ENCODE measurements at regions not wholly inside any gene's neighbourhood (a gene's known extent, or its start where the extent isn't known, plus 50 kb on each side); places are given as distances from the start of the nearest gene placed in this dataset.

DNA sequence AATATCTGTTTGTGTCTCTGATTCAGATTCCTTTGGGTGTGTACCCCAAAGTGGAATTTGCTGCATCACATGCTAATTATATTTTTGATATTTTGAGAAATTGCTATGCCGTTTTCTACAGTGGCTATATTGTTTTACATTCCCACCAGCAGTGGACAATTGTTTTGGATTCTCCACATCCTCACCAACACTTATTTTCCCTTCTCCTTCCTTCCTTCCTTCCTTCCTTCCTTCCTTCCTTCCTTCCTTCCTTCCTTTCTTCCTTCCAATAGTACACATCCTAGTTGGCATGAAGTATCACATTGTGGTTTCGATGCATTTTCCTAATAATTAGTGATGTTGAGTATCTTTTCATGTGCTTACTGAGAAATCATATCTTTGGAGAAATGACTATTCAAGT lies 535.5 kb downstream of the SH2D4B start:
- no peak for DNase-seq (ENCODE audit: low read depth, low spot score)
- H3K4me2 ChIP-seq (ENCODE audit: control insufficient read depth, insufficient read depth) = no peak overlapping the region
- BruUV-seq (replicated peaks) = no TSS peak
- H3K9me3 ChIP-seq (replicated peaks; ENCODE audit: control insufficient read depth, insufficient read depth, low read length) = no peaks in the 10 kb centered on the region
- ATAC-seq = no peak
- in situ Hi-C loops (cut with MboI) (no loop called here), intact Hi-C loops (cut with micrococcal nuclease; ENCODE audit: unreplicated experiment) (no loop called here)
- ChIA-PET CTCF (interaction anchor here (1.2 kb wide), 1 partner anchor 36 kb away, joined by 3 read pairs; no protein-coding TSS in a partner anchor), POLR2A (no interaction called here), SMC1A (ENCODE audit: uncharacterized antibody, unreplicated experiment) (interaction anchor here (0.6 to 1.6 kb wide), 4 partner anchors 9 to 123 kb away, joined by 3 to 4 read pairs (median 4); no protein-coding TSS in a partner anchor), RAD21 (ENCODE audit: unreplicated experiment) (no interaction called here)
- WGBS (ENCODE audit: insufficient coverage, insufficient replicate concordance, low lambda C conversion rate, missing lambda C conversion rate) = 18% methylated on average over 2 of the region's 2 CpGs
- TF ChIP-seq IRF4 (IDR thresholded peaks at IDR 0.05; ENCODE audit: low read depth, low read length) (no peak), ZNF384 (IDR thresholded peaks at IDR 0.05; ENCODE audit: borderline replicate concordance, low read depth, low read length) (no peak), EED (IDR thresholded peaks at IDR 0.05; ENCODE audit: low read depth) (no peak), KAT2A (conservative IDR thresholded peaks at IDR 0.05; ENCODE audit: control insufficient read depth, low read depth, low read length) (no peak), GABPA (IDR thresholded peaks at IDR 0.05; ENCODE audit: low read depth) (no peak), YY1 (IDR thresholded peaks at IDR 0.05; ENCODE audit: low read depth, low read length) (no peak), ZNF622 (IDR thresholded peaks at IDR 0.05) (no peak)
- TF ChIP-seq, protein P1, sequence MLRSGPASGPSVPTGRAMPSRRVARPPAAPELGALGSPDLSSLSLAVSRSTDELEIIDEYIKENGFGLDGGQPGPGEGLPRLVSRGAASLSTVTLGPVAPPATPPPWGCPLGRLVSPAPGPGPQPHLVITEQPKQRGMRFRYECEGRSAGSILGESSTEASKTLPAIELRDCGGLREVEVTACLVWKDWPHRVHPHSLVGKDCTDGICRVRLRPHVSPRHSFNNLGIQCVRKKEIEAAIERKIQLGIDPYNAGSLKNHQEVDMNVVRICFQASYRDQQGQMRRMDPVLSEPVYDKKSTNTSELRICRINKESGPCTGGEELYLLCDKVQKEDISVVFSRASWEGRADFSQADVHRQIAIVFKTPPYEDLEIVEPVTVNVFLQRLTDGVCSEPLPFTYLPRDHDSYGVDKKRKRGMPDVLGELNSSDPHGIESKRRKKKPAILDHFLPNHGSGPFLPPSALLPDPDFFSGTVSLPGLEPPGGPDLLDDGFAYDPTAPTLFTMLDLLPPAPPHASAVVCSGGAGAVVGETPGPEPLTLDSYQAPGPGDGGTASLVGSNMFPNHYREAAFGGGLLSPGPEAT (IDR thresholded peaks at IDR 0.05; ENCODE audit: low read depth) = no peak
- TF ChIP-seq, protein P2, sequence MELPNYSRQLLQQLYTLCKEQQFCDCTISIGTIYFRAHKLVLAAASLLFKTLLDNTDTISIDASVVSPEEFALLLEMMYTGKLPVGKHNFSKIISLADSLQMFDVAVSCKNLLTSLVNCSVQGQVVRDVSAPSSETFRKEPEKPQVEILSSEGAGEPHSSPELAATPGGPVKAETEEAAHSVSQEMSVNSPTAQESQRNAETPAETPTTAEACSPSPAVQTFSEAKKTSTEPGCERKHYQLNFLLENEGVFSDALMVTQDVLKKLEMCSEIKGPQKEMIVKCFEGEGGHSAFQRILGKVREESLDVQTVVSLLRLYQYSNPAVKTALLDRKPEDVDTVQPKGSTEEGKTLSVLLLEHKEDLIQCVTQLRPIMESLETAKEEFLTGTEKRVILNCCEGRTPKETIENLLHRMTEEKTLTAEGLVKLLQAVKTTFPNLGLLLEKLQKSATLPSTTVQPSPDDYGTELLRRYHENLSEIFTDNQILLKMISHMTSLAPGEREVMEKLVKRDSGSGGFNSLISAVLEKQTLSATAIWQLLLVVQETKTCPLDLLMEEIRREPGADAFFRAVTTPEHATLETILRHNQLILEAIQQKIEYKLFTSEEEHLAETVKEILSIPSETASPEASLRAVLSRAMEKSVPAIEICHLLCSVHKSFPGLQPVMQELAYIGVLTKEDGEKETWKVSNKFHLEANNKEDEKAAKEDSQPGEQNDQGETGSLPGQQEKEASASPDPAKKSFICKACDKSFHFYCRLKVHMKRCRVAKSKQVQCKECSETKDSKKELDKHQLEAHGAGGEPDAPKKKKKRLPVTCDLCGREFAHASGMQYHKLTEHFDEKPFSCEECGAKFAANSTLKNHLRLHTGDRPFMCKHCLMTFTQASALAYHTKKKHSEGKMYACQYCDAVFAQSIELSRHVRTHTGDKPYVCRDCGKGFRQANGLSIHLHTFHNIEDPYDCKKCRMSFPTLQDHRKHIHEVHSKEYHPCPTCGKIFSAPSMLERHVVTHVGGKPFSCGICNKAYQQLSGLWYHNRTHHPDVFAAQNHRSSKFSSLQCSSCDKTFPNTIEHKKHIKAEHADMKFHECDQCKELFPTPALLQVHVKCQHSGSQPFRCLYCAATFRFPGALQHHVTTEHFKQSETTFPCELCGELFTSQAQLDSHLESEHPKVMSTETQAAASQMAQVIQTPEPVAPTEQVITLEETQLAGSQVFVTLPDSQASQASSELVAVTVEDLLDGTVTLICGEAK (IDR thresholded peaks at IDR 0.05; ENCODE audit: borderline replicate concordance) = no peak
- TF ChIP-seq, protein P3, sequence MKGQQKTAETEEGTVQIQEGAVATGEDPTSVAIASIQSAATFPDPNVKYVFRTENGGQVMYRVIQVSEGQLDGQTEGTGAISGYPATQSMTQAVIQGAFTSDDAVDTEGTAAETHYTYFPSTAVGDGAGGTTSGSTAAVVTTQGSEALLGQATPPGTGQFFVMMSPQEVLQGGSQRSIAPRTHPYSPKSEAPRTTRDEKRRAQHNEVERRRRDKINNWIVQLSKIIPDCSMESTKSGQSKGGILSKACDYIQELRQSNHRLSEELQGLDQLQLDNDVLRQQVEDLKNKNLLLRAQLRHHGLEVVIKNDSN (IDR thresholded peaks at IDR 0.05; ENCODE audit: borderline replicate concordance, extremely low read length, insufficient read depth, low read depth, low read length) = no peak
- TF ChIP-seq, protein P4, sequence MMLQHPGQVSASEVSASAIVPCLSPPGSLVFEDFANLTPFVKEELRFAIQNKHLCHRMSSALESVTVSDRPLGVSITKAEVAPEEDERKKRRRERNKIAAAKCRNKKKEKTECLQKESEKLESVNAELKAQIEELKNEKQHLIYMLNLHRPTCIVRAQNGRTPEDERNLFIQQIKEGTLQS (IDR thresholded peaks at IDR 0.05; ENCODE audit: borderline replicate concordance, extremely low read depth, low read depth, low read length) = no peak
- TF ChIP-seq, protein P5, sequence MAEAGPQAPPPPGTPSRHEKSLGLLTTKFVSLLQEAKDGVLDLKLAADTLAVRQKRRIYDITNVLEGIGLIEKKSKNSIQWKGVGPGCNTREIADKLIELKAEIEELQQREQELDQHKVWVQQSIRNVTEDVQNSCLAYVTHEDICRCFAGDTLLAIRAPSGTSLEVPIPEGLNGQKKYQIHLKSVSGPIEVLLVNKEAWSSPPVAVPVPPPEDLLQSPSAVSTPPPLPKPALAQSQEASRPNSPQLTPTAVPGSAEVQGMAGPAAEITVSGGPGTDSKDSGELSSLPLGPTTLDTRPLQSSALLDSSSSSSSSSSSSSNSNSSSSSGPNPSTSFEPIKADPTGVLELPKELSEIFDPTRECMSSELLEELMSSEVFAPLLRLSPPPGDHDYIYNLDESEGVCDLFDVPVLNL (IDR thresholded peaks at IDR 0.05; ENCODE audit: low read depth, low read length) = no peak
- TF ChIP-seq, protein P6, sequence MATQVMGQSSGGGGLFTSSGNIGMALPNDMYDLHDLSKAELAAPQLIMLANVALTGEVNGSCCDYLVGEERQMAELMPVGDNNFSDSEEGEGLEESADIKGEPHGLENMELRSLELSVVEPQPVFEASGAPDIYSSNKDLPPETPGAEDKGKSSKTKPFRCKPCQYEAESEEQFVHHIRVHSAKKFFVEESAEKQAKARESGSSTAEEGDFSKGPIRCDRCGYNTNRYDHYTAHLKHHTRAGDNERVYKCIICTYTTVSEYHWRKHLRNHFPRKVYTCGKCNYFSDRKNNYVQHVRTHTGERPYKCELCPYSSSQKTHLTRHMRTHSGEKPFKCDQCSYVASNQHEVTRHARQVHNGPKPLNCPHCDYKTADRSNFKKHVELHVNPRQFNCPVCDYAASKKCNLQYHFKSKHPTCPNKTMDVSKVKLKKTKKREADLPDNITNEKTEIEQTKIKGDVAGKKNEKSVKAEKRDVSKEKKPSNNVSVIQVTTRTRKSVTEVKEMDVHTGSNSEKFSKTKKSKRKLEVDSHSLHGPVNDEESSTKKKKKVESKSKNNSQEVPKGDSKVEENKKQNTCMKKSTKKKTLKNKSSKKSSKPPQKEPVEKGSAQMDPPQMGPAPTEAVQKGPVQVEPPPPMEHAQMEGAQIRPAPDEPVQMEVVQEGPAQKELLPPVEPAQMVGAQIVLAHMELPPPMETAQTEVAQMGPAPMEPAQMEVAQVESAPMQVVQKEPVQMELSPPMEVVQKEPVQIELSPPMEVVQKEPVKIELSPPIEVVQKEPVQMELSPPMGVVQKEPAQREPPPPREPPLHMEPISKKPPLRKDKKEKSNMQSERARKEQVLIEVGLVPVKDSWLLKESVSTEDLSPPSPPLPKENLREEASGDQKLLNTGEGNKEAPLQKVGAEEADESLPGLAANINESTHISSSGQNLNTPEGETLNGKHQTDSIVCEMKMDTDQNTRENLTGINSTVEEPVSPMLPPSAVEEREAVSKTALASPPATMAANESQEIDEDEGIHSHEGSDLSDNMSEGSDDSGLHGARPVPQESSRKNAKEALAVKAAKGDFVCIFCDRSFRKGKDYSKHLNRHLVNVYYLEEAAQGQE (IDR thresholded peaks at IDR 0.05; ENCODE audit: low read depth, low read length) = no peak
- no peaks in the 10 kb centered on the region for H3K79me2 ChIP-seq (ENCODE audit: control insufficient read depth, insufficient read depth, low read length)
- no peaks in the 10 kb centered on the region for H4K20me1 ChIP-seq (ENCODE audit: control insufficient read depth, insufficient read depth)
- H3K36me3 ChIP-seq (ENCODE audit: control insufficient read depth in 2 of 2, insufficient read depth in 2 of 2, low read length in 1 of 2) = no peaks in the 10 kb centered on the region
- no peak overlapping the region for H2AFZ ChIP-seq (ENCODE audit: control insufficient read depth, low read depth, low read length)
- H3K4me3 ChIP-seq = no peak overlapping the region
- FAIRE-seq = no peak
- no peaks in the 10 kb centered on the region for H3K4me1 ChIP-seq (ENCODE audit: control insufficient read depth, insufficient read depth, low read length)
- H3K9ac ChIP-seq (ENCODE audit: control insufficient read depth, insufficient read depth, low read length) = no peak overlapping the region
- H3K27me3 ChIP-seq (replicated peaks in 1 of 2; ENCODE audit: control insufficient read depth in 2 of 2, insufficient read depth in 2 of 2, low read length in 1 of 2) = no peaks in the 10 kb centered on the region
- H3K27ac ChIP-seq (ENCODE audit: control insufficient read depth, insufficient read depth) = no peak overlapping the region
